Keratinocyte (primary cell): ENCODE measurements at regions not wholly inside any gene's neighbourhood (a gene's known extent, or its start where the extent isn't known, plus 50 kb on each side); places are given as distances from the start of the nearest gene placed in this dataset.

ENCODE experiments used
- DNase-seq: peaks from one replicate; pipeline ENCODE4 v3.0.0-alpha.2; 2011; ENCODE audit warnings: low read depth, missing footprints, low spot score
- FAIRE-seq: peaks from 2 replicates; lab custom pipeline; 2011; peaks lifted over from hg19 to GRCh38; lab: Jason Lieb, UNC
- H2AFZ ChIP-seq: 2 replicates; pipeline ENCODE4 v1.6.0; 2012; ENCODE audit warnings: low read length, control low read depth, inconsistent platforms; ENCODE audit not compliant: control insufficient read depth
- H3K27ac ChIP-seq: 2 replicates; pipeline ENCODE4 v1.5.1; 2011; ENCODE audit warnings: low read length; ENCODE audit not compliant: control insufficient read depth, insufficient read depth
- H3K27me3 ChIP-seq: 3 replicates; pipeline ENCODE4 v1.6.0; 2011; ENCODE audit warnings: low read length; ENCODE audit not compliant: control insufficient read depth, insufficient read depth; ENCODE audit errors: extremely low read depth
- H3K36me3 ChIP-seq, 2 experiments: 2 replicates in 1 of 2; 3 replicates in 1 of 2; pipeline ENCODE4 v1.5.1; 2011; ENCODE audit warnings: low read length in 2 of 2, mild to moderate bottlenecking in 1 of 2; ENCODE audit not compliant: control insufficient read depth in 2 of 2, insufficient read depth in 2 of 2; ENCODE audit errors: extremely low read depth in 1 of 2
- H3K4me1 ChIP-seq: 3 replicates; pipeline ENCODE4 v1.5.1; 2011; ENCODE audit warnings: low read length; ENCODE audit not compliant: control insufficient read depth, insufficient read depth; ENCODE audit errors: extremely low read depth
- H3K4me2 ChIP-seq: 3 replicates; pipeline ENCODE4 v1.6.0; 2011; ENCODE audit warnings: low read depth, low read length; ENCODE audit not compliant: control insufficient read depth, insufficient read depth; ENCODE audit errors: extremely low read depth
- H3K4me3 ChIP-seq, 3 experiments: fragments of 200-600 bp in 1 of 3; sonication (generic) in 1 of 3; 2 replicates in 2 of 3; 3 replicates in 1 of 3; pipeline ENCODE4 v1.5.1; 2011 to 2016; ENCODE audit warnings: low read length in 3 of 3, mild to moderate bottlenecking in 3 of 3, control low read depth in 2 of 3, inconsistent platforms in 1 of 3, low read depth in 1 of 3, mixed read lengths in 1 of 3, mixed run types in 1 of 3, moderate library complexity in 1 of 3; ENCODE audit not compliant: control insufficient read depth in 2 of 3, insufficient read depth in 2 of 3; ENCODE audit errors: extremely low read depth in 1 of 3
- H3K79me2 ChIP-seq: 2 replicates; pipeline ENCODE4 v1.6.0; 2012; ENCODE audit warnings: low read length; ENCODE audit not compliant: control insufficient read depth, insufficient read depth
- H3K9ac ChIP-seq: 3 replicates; pipeline ENCODE4 v1.6.0; 2011; ENCODE audit warnings: low read length; ENCODE audit not compliant: control insufficient read depth, insufficient read depth; ENCODE audit errors: extremely low read depth
- H3K9me1 ChIP-seq: 3 replicates; pipeline ENCODE4 v1.6.0; 2011; ENCODE audit warnings: low read length; ENCODE audit not compliant: control insufficient read depth, insufficient read depth; ENCODE audit errors: extremely low read depth
- H3K9me3 ChIP-seq: 2 replicates; pipeline ENCODE4 v1.5.1; 2012; ENCODE audit warnings: low read depth, low read length; ENCODE audit not compliant: control insufficient read depth
- H4K20me1 ChIP-seq: 3 replicates; pipeline ENCODE4 v1.6.0; 2011; ENCODE audit warnings: low read length; ENCODE audit not compliant: control insufficient read depth, insufficient read depth; ENCODE audit errors: extremely low read depth
- EZH2 ChIP-seq: IDR thresholded peaks from one replicate; pipeline ENCODE4 v1.6.1; 2012; ENCODE audit warnings: inconsistent platforms, mild to moderate bottlenecking, low read length, moderate library complexity
- dilution Hi-C: fragments of 300-500 bp; cut with MboI; formaldehyde crosslinking; loops from one replicate; pipeline ENCODE4 v1.7.0; 2020; ENCODE audit warnings: low sequenced_read_pairs; ENCODE audit not compliant: extremely low pct_ligation_motif_present
- TF ChIP-seq, protein P1 (sequence below), 3 experiments: IDR thresholded peaks in 1 of 3; conservative IDR thresholded peaks in 1 of 3; optimal IDR thresholded peaks in 1 of 3; 2 replicates in 2 of 3; 3 replicates in 1 of 3; pipeline versions ENCODE3 to v1.5.1; 2011; ENCODE audit warnings: low read length in 3 of 3, mild to moderate bottlenecking in 3 of 3, moderate library complexity in 2 of 3, control low read depth in 1 of 3, inconsistent platforms in 1 of 3; ENCODE audit not compliant: insufficient read depth in 2 of 3; ENCODE audit errors: extremely low read depth in 1 of 3

DNA sequence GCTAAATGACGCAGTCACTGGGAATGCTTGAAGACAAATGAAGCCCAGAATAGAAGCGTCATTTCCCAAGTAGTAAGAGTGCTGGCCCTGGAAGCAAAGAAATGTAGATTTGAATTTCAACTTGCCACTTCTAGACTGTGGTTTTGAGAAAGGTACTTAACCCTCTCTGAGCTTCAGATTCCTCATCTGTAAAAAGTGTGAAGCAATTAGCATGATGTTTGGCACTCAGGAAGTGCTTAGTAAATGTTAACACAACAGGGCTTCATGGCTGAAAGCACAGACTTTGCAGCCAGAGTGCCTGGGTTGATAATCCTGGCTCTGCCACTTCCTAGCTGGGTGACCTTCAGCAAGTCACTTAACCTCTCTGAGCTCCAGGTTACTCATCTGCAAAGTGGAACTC is 147.4 kb upstream of the RPS6KA3 start:
- DNase-seq (no peak), FAIRE-seq (no peak)
- Histone ChIP-seq H3K4me3 (no peak overlapping the region), H3K4me2 (no peak overlapping the region), H3K27me3 (no peaks in the 10 kb centered on the region), H3K4me1 (no peaks in the 10 kb centered on the region), H3K9ac (no peak overlapping the region), H3K79me2 (no peaks in the 10 kb centered on the region), H3K36me3 (no peaks in the 10 kb centered on the region), H3K9me3 (no peaks in the 10 kb centered on the region), H3K9me1 (no peaks in the 10 kb centered on the region), H2AFZ (no peak overlapping the region), H3K27ac (no peak overlapping the region), H4K20me1 (no peaks in the 10 kb centered on the region)
- dilution Hi-C loops = no loop called here
- TF ChIP-seq EZH2 = no peak
- TF ChIP-seq, protein P1, sequence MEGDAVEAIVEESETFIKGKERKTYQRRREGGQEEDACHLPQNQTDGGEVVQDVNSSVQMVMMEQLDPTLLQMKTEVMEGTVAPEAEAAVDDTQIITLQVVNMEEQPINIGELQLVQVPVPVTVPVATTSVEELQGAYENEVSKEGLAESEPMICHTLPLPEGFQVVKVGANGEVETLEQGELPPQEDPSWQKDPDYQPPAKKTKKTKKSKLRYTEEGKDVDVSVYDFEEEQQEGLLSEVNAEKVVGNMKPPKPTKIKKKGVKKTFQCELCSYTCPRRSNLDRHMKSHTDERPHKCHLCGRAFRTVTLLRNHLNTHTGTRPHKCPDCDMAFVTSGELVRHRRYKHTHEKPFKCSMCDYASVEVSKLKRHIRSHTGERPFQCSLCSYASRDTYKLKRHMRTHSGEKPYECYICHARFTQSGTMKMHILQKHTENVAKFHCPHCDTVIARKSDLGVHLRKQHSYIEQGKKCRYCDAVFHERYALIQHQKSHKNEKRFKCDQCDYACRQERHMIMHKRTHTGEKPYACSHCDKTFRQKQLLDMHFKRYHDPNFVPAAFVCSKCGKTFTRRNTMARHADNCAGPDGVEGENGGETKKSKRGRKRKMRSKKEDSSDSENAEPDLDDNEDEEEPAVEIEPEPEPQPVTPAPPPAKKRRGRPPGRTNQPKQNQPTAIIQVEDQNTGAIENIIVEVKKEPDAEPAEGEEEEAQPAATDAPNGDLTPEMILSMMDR (optimal IDR thresholded peaks at IDR 0.05 in 1 of 3, IDR thresholded peaks at IDR 0.05 in 1 of 3, conservative IDR thresholded peaks at IDR 0.05 in 1 of 3; ENCODE audit: extremely low read depth in 1 of 3, insufficient read depth in 2 of 3, low read length in 3 of 3) = no peak

DNA sequence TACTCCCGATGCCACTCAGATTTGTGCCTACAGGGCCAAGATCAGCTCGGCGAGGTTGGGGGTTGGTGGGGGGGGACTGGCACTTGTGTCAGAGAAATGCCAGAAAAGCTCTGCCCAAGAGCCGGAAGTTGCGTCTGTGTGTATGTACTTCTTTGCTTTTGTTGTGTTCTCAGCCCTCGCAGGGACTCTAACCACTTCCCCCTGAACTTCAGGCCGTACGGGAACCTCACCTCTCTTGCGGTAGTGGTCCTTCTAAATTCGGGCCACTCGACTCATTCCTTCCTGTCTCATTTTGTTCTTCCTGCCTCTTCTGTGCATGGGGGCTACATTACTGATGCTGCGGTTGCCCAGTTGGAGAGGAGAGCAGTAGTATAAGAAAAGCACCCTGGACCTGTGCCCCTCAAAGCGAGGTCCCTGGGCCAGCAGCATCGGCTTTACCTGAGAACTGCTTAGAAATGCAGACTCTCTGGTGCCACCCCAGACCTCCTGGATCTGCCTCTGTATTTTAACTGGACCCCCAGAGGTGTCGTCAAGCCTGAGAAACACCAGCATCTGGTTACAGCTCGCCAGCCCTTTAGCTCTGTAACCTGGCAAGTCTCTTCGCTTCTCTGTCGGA is 146.3 kb upstream of the RPS6KA3 start:
- TF ChIP-seq, protein P1 (optimal IDR thresholded peaks at IDR 0.05 in 1 of 3, IDR thresholded peaks at IDR 0.05 in 1 of 3, conservative IDR thresholded peaks at IDR 0.05 in 1 of 3; ENCODE audit: extremely low read depth in 1 of 3, insufficient read depth in 2 of 3, low read length in 3 of 3) = no peak
- TF ChIP-seq EZH2 = no peak
- DNase-seq = no peak
- H3K4me2 ChIP-seq = no peak overlapping the region
- H2AFZ ChIP-seq = no peak overlapping the region
- dilution Hi-C loops = no loop called here
- H3K4me1 ChIP-seq = no peaks in the 10 kb centered on the region
- H3K9me3 ChIP-seq = no peaks in the 10 kb centered on the region
- H3K36me3 ChIP-seq = no peaks in the 10 kb centered on the region
- no peaks in the 10 kb centered on the region for H4K20me1 ChIP-seq
- H3K9me1 ChIP-seq = no peaks in the 10 kb centered on the region
- no peak for FAIRE-seq
- no peak overlapping the region for H3K4me3 ChIP-seq
- no peaks in the 10 kb centered on the region for H3K79me2 ChIP-seq
- no peaks in the 10 kb centered on the region for H3K27me3 ChIP-seq
- H3K27ac ChIP-seq = no peak overlapping the region
- H3K9ac ChIP-seq = no peak overlapping the region
